ENCODE measurements at regions not wholly inside any gene's neighbourhood (a gene's known extent, or its start where the extent isn't known, plus 50 kb on each side); places are given as distances from the start of the nearest gene placed in this dataset.

DNA sequence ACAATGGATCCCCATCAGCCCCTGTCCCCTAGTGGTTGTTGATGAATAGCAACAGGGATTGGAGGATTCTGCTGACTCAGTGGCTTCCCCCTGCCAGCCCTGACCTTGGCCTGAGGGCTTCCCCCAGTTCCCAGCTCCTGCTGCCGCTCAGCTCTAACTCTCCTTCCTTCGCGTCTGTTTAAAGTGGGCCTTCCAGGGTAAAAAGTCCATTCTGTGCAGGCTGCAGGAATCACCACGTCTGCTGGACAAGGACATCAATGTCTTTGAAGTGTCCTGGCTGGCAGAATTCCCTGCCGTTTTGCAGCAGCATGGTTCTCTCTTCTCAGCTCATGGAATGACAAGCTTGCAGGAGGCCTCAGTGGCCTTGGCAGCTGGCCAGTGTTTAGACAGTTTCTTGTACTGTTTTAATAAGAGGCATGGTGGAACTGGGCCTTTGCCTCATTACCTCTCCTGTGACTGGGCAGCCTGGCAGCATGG is 152.5 kb upstream of the STX18 start:
- DNase-seq (ENCODE audit: low read depth in 2 of 2): no peak

DNA sequence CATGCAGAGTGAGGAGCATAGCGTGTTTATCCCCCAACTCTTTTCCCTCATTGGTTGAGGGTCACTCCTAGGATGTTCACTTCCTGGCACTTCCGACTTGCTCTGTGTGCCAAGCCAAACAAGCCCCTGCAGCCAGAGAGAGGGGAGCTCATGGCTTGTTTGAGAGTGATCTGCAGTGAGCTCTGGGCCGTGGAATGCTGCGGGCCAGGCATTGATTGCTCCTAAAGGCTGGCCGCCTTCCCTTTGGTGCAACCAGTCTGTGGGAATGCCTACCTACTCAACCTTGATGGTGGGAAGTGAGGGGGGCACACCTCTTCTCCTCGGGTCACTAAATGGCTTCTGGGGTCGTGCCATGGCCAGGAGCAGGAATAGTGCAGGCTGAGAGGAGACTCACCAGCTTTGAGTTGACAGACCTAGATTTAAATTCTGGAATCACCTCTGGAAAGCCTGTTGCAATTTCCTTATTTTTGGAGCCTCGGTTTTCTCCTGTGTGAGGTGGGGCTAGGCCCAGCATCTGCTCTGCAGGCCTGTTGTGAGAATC is 152.0 kb upstream of the STX18 start:
- no peak for DNase-seq (ENCODE audit: low read depth in 2 of 2)

DNA sequence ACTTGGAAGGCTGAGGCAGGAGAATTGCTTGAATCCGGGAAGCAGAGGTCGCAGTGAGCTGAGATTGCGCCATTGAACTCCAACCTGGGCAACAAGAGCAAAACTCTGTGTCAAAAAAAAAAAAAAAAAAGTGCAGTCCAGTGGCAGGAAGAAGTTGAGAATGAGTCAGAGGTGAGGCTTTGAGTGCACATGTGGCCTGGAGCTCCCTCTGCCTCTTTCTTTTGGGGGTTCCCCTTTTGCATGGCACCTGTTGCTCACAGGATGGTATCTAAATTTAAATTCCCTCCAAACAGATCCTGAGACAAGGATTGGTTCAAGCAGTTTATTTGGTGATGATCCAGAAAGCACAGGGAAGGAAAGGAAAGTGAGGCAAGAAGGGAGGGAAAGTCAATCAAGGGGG is 151.4 kb upstream of the STX18 start:
- no peak for DNase-seq (ENCODE audit: low read depth in 2 of 2)

DNA sequence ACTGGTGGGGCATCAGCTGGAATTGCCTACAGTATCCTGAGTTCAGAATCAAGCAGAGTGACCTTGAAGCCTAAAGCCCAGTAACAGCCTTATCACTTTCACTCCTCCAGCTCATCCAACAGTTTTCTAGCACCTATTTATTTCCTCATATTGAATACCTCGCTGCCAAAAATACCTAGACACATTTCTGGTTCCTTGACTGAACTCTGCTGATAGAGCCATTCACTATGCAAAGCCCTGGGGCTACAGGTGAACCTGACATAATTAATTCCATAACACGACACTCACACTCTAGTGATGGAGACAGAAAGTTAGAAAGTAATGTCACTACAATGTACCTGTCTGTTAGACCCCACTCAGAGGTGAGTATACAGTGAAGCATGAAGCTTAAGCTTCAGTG is 149.0 kb upstream of the STX18 start:
- DNase-seq (ENCODE audit: low read depth in 2 of 2): no peak

DNA sequence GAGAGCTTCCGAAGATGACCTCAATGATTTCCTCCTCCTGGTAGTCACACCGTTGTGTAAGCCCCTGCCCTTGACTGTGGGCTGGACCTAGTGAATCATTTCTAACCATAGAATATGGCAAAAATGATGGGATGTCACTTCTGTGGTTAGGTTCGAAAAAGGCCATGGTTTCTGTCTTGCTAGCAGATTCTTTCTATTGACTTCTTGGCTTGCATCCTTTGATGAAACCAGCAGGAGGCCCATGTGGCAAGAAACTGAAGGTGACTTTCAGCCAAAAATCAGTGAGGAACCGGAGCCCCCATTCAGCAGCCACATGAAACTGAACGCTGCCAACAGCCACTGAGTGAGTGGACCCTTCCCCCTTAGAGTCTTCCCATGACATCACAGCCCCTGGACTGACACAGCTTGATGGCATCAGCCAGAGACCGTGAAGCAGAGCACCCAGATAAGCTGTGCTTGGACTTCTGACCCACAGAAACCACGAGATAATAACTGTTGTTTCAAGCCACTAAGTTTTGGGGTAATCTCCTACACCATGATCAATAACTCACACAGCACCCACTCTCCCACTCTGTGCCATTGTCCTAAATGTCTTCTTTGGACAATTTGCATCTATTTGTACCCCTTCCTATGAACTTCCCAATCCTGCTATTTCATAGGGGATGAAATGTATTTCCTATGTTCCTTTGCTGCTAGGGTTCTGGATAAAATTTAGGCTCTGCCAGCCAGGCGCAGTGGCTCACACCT is 148.0 kb upstream of the STX18 start:
- DNase-seq (ENCODE audit: low read depth in 2 of 2): no peak

DNA sequence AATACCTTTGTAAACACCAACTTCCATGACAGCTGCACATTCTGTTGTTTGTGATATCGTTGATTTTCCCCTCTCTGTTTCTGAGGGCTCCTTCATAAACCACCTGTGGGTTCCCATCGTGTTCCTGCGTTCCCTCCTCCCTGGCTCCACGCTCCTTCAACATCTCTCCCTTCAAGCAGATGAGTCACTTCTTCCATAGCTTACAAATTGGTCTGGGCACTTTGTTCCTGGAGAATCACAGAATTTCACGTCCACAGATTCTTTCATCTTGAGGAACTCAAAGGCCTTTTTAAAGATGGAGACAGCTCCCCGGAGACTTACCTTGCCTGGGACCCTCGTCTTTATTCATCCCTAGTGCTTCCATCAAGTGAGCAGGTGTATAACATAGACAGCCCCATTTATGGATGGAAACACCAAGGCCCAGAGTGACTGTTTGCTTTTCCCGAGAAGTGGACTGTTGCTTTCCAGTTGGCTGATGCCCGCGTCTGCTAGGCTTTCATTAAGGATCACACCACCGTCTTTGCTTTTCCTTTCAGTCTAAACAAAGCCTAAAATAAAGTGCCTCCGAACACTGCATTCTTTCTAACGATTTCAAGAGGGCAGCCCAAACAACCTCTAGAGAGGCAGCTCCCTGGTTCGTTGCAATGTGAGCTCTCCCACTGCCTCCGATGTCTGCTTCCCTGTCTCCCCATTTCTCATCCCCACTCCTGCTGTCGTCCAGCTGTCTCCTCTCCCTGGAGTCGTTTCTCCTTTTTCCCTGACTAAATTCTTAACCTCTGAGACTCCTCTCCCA is 146.3 kb upstream of the STX18 start:
- no peak for DNase-seq (ENCODE audit: low read depth in 2 of 2)

DNA sequence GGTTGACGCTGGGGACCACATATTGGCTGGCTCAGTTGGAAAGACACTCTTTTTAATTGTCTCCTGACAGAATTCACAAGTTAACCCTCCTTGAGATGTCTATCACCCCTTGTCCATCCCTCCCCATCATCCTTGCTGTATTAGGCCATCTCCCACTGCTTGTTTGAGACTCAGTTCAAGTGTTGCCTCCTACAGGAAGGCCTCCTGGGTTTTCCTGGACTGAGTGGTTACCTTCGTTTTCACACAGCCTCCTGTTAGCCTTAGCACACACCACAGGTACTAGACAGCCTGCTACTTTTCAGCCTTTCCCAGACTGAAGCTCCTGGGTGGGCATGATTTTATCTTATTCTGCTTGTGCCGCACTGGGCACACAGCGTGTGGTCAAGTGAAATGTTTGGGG is 145.3 kb upstream of the STX18 start:
- DNase-seq (ENCODE audit: low read depth in 2 of 2): no peak

DNA sequence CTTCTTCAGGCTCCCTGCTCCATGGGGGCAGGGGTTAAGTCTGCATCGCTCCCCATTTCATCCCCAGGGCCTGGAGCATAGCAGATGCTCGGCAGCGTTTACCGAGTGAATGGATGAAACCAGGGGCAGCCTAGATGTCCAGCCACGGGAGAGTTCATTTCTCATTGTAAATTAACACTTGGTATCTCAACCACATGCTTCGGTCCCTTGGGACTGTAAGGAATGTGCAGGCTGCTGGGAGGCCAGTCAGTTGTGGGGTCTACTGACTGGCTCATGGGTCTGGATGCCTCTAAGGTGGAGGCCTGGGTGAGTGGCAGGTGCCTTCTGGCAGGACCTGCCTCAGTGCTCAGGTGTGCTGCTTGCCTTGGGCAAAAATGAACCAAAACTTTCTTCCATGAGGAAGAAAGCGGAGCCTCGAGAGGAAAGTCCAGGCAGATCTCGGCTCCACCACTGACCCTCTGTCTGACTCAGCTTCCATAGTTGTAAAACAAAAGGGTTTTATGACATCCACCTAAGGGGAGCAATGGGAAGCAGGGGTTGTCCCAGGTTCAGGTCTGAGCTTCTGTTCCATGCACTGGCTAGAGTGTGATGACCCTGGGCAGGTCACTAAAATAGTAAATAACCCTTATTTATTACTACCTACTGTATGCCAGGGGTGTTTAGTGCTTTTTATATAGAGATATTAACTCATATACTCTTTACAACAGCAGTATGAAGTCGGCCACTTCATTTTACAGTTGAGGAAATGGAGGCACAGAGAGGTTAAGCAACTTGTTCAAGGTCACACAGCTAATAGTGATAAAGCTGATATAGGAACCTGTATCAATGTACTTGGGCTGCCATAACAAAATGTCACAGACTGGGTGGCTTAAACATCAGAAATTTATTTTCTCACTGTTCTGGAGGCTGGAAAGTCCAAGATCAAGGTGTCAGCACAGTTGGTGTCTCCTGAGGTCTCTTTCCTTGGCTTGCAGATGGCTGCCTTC is 144.3 kb upstream of the STX18 start:
- no peak for DNase-seq (ENCODE audit: low read depth in 2 of 2)

DNA sequence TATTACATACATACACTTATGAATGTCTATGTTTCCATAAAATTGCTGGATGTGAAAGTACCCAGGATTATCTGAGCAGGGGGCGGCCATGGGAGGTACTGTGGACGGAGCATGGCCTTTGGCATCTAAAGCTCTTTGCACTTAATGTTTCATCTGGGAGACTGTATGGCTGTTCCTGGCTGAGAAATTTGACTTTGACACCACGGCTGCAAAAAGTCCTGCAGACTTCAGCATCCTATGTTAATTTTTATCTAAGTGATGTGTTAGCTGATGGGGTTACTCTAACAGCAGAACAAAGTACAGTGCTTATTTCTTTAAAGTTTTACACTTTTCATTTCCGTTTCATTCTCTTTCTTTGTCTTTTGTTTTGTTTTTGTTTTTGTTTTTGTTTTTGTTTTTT is 139.8 kb upstream of the STX18 start:
- no peak for DNase-seq (ENCODE audit: low read depth in 2 of 2)

DNA sequence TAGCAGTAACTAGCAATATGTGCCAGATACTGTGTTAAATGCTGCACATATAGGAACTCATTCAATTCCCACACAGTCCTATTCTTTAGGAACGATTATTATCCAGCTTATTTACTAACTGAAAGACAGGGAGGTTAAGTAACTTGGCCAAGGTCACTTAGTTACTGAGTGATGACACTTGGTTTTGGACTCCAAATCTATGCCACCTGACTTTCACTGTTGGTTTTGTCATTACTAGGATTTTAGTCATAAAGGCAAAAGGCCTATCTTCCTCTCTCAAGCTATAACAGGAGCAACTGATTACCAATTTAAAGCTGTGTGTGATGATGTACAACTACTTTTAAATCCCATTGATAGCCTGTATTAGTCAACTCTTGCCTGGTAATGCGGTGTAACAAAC is 138.9 kb upstream of the STX18 start:
- DNase-seq (ENCODE audit: low read depth in 2 of 2): no peak

DNA sequence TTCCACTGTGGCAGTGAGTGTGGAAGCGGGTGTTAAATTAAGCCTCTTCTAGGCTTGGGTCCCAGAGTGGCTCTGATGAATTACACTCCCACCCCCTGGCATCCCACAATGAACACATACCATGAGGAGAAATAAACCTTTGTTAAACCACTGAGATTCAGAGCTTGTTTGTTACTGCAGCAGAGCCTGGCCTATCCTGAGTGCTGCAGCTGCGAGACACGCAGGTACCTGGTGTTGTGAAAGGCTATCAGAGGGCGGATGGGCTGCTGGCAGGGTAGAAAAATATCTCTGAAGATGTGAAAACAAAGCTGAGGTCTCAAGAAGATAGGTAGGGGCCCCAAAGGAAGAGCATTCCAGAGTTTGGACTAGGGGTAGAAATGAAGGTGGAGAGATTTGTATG is 138.4 kb upstream of the STX18 start:
- DNase-seq (ENCODE audit: low read depth in 2 of 2): no peak

DNA sequence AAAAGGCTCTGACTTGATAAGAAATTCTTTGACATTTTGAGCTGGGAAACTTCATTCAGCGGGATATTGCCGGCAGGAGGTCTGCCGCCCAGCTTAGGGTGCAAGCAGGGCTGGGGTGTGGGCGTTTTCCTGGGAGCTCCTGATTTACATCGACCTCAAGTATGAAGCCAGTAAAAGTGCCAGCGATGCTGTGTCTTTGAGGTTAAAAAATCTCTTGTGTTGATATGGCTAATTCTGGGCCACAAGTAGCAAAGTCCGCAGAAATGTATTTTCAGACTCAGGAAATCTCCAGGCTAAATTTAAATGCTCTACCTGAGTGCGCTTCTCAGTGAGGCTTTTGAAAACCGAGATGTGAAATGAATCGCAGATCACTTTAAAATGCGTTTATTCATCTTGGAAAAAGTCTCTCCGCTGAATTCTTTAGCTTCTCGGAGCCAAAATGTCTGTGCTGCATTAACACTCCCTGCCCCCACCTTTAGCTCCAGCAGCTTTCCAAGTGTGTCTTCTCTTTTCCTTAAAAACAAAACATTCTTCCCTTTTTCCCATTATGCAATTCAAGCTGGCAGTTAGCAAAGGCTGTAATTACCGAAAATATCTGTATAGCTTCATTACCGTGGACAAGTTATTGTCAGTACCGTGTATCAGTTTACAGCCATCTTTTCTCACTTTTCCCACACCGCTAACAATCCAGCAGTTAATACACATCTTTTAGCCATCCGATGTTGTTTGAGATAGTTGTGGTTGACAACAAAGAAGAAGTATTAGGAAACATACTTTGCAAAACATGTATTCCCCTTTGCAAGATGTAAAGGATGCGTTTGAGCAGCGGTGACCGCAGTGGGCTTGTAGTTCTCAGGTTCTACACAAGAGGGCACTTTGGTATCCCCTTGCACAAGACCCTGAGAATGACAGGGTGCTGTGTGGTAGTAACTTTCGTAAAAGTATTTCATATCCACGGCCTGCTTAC is 136.0 kb upstream of the STX18 start:
- no peak for DNase-seq (ENCODE audit: low read depth in 2 of 2)

DNA sequence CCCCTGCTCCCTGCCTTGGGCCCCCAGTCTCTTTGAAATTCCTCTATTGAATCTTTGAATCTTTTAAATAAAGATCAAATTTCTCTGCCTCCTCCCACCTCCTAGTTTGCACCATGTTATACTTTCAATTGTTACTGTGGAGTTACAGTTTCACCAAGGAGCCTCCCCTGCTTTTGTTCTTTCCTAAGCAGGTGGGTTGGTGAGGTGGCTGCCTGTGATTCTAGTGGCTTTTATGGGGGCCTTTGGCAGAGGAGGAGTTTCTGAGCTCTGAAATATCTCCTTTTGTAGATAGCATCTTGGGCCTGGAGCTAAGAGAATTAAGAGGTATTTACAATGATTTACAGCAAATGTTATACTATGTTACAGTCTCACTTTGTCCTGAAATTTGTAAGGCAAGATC is 133.8 kb upstream of the STX18 start:
- DNase-seq (ENCODE audit: low read depth in 2 of 2): no peak

DNA sequence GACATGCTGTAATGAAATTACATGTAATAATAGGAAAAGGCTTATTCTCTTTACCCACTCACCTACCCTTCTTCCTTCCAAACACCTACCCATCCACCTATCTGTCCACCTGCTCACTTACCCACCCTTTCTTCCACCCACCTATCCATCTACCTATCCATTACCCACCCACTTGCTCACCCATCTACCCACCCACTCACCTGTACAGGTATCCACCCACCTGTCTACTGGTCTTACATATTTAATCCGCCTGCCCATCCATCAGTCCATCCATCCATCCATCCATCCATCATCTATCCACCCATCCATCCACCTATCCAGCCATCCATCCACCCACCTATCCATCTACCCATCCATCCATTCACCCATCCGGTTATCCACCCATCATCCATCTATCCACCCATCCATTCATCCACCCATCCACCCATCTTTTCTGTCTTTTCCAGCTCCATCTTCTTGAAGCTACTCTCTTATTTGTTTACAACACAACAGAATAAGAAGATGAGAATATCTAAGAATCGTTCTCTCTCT is 133.3 kb upstream of the STX18 start:
- DNase-seq (ENCODE audit: low read depth in 2 of 2): no peak

DNA sequence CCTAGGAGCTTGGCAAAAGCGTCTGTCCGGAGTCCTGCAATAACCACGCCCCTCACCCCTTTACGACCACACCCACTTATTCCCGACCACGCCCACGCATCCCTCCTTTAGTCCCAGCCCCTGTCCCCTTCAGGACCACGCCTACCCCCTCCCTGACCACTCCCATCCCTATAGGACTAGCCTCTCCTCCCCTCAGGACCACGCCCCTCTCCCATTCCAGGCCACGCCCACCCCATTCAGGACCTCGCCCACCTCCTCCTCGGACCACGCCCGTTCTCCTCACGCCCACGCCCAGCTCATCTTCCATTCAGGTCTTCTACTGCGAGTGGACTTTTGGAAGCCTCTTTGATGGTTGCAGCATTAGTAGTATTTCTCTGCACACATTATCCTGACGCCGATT is 131.2 kb upstream of the STX18 start:
- DNase-seq (ENCODE audit: low read depth in 2 of 2): no peak

DNA sequence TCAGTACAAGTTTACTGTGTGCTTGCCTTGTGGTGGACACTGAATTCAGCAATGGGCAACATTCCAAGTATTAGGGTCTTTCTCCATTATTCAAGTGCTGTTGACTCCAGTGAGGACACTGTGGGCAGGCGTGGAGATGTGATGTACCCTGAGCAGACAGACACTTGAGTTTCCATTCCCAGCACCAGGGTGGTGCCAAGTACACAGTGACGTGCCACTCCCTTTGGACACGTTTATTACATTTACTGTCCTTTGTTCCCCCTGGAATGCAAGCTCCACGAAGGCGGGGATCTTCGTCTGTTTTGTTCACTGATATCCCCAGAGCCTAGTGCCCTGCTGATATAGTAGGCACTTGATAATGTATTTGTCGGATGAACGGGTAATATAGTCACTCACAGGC is 130.6 kb upstream of the STX18 start:
- DNase-seq (ENCODE audit: low read depth in 2 of 2): no peak

DNA sequence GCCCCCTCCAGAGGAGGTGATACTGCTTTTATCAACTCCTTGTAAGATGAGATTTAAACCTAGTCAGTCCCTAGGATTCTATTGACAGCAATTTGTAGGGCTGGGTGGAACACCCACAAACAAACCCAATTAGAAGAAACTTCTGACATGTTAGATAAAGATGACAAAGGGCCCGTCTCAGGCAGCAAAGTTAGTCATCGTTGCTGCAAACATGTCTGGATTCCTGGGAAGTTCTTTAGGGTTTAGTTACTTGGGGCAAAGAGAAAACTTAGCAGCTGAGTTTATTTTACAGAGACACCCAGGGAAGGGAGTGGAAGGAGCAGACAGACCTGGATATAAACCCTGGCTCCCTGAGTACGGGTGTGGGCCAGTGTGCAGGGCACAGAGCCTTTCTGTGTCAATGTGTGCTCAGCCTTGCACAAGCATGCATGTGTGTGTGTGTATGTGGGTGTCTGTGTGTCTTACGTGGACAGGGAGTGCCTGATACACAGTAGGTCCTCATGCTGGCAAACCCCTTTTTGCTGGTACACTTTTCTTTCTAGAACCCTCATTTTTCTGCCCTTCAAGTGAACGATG is 130.0 kb upstream of the STX18 start:
- DNase-seq (ENCODE audit: low read depth in 2 of 2): no peak

DNA sequence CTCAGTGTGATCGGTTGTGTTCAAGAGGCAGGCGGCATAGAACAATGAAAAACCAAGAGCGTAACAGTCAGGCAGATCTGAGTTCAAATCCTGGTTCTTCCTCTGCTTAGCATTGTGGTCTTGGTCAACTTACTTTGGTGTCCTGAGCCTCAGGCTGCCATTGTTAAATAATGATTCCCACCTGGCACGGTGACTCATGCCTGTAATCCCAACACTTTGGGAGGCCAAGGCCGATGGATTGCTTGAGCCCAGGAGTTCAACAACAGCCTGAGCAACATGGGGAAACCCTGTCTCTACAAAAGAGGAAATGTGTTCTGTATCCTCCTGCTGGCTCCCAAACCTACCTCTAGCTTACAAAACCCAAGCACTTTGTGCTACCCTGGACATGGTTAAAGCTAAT is 129.0 kb upstream of the STX18 start:
- no peak for DNase-seq (ENCODE audit: low read depth in 2 of 2)

DNA sequence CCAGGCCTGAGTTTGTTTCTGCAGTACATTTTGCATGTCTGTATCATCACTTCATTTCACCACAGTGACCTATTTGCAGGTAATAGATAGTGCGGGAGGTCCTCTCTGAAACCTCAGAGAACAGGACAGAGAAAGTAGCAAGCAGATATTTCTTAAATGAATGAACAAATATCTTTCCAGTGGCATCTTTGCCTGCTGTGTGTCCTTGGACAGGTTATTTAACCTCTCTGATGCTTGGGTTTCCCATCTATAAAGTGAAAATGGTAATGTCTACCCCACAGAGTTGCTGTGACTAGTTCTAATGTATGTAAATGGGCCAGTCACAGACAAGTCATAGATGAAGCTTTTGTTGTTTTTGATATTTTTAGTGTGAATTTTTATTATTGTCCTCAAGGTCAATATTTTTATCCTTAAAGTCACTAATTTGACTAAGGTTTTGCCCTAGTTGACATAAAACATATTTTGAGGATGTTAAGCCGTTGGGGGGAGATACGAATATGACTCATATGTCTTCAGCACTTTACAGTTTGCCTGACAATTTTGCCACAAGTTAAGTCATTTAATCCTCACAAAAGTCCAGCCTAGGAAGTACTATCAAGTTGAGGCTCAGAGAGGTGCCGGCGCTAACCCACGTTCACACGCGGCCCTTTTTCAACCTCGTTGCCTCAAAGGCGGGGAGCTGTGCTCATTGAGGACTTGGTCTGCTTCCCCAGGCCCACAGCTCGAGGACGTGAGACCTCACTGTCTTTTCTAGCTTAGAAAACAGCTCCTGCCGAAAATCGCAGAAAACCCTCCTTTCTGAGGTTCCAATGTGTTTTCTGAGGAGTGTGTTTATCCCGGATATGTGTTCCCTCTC is 126.7 kb upstream of the STX18 start:
- DNase-seq (ENCODE audit: low read depth in 2 of 2): no peak

Data from stimulated activated CD4-positive, alpha-beta T cell treated with anti-CD3 and anti-CD28 coated beads, Interleukin-12 subunit alpha, Interleukin-12 subunit beta, amount 100 ng/mL, for 24 hours (primary cell).